HG02938 (cell line): ENCODE measurements at regions not wholly inside any gene's neighbourhood (a gene's known extent, or its start where the extent isn't known, plus 50 kb on each side); places are given as distances from the start of the nearest gene placed in this dataset.

Experiments used
- ATAC-seq: cut with Tn5 transposase; IDR thresholded peaks from one replicate; pipeline ENCODE4 v1.9.1; 2021; ENCODE audit warnings: mild to moderate bottlenecking, moderate library complexity; ENCODE audit not compliant: unreplicated experiment

- no peak for ATAC-seq
These were observed 355.2 kb downstream of the HAPSTR1 start for GRCh38 chr16:9446471-9447194.

- ATAC-seq, result no peak
These were observed 355.7 kb downstream of the HAPSTR1 start for GRCh38 chr16:9447195-9447551.

- no peak for ATAC-seq
These were observed 356.3 kb downstream of the HAPSTR1 start for GRCh38 chr16:9447699-9448098.

GRCh38 chr16:9449597-9449996 is 358.2 kb downstream of the HAPSTR1 start:
- no peak for ATAC-seq

- no peak for ATAC-seq
These were observed 365.8 kb downstream of the HAPSTR1 start for GRCh38 chr16:9457215-9457614.

- no peak for ATAC-seq
These were observed 367.4 kb downstream of the HAPSTR1 start for GRCh38 chr16:9458816-9459215.

- ATAC-seq, result no peak
These were observed 371.5 kb downstream of the HAPSTR1 start for GRCh38 chr16:9462984-9463383.

- no peak for ATAC-seq
These were observed 372.0 kb downstream of the HAPSTR1 start for GRCh38 chr16:9463461-9463860.

- no peak for ATAC-seq
These were observed 373.7 kb downstream of the HAPSTR1 start for GRCh38 chr16:9465161-9465560.

- ATAC-seq, result no peak
These were observed 378.1 kb downstream of the HAPSTR1 start for GRCh38 chr16:9469512-9469911.

- ATAC-seq, result peak; percentile 72
These were observed 385.3 kb downstream of the HAPSTR1 start for GRCh38 chr16:9476744-9477143.

GRCh38 chr16:9479008-9479407 is 387.6 kb downstream of the HAPSTR1 start:
- no peak for ATAC-seq

GRCh38 chr16:9480503-9480902 is 389.1 kb downstream of the HAPSTR1 start:
- ATAC-seq, result no peak

GRCh38 chr16:9481747-9482730 is 390.6 kb downstream of the HAPSTR1 start:
- no peak for ATAC-seq

- ATAC-seq, result no peak
These were observed 393.0 kb downstream of the HAPSTR1 start for GRCh38 chr16:9484426-9484825.

GRCh38 chr16:9484881-9485280 is 393.4 kb downstream of the HAPSTR1 start:
- no peak for ATAC-seq

- ATAC-seq, result no peak
These were observed 398.5 kb downstream of the HAPSTR1 start for GRCh38 chr16:9489835-9490467.

- no peak for ATAC-seq
These were observed 404.4 kb downstream of the HAPSTR1 start for GRCh38 chr16:9495824-9496223.

GRCh38 chr16:9497750-9498149 is 406.3 kb downstream of the HAPSTR1 start:
- ATAC-seq, result no peak

- ATAC-seq, result no peak
These were observed 408.6 kb downstream of the HAPSTR1 start for GRCh38 chr16:9499941-9500593.

GRCh38 chr16:9500872-9501271 is 409.4 kb downstream of the HAPSTR1 start:
- ATAC-seq, result no peak
